ENCODE measurements at regions not wholly inside any gene's neighbourhood (a gene's known extent, or its start where the extent isn't known, plus 50 kb on each side); places are given as distances from the start of the nearest gene placed in this dataset.
A peak's percentile ranks its signal among the peaks of the same experiment; 100 is the strongest.

DNA sequence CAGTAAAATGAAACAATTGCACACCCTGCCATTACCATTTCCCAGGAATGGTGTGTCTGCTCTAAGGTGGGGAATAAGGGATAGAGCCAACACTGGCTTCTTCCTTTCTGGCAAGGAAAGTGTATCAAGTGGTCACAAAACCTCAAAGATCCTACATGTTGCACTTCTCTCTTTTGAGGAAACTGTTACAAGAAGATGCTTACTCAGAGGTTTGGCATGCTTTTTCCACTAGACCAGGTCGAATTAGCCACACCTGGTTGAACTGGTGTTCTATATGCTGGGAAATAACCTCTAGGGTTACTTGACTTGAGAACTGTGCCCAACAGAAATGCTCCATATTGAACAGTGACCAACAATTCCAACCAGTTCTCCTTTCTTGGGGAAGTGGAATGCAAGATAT lies 102.9 kb downstream of the LRRN1 start:
- intact Hi-C loops (cut with DNase I; ENCODE audit: low total_unique reads) = no loop called here
- H3K27me3 ChIP-seq = no peaks in the 10 kb centered on the region
- no peak overlapping the region for H3K4me3 ChIP-seq
- H3K27ac ChIP-seq = no peak overlapping the region
- DNase-seq = no peak
- 66 to 73% methylated on average over 1 of the region's 1 CpG for WGBS, 2 donors
- TF ChIP-seq, protein P1, sequence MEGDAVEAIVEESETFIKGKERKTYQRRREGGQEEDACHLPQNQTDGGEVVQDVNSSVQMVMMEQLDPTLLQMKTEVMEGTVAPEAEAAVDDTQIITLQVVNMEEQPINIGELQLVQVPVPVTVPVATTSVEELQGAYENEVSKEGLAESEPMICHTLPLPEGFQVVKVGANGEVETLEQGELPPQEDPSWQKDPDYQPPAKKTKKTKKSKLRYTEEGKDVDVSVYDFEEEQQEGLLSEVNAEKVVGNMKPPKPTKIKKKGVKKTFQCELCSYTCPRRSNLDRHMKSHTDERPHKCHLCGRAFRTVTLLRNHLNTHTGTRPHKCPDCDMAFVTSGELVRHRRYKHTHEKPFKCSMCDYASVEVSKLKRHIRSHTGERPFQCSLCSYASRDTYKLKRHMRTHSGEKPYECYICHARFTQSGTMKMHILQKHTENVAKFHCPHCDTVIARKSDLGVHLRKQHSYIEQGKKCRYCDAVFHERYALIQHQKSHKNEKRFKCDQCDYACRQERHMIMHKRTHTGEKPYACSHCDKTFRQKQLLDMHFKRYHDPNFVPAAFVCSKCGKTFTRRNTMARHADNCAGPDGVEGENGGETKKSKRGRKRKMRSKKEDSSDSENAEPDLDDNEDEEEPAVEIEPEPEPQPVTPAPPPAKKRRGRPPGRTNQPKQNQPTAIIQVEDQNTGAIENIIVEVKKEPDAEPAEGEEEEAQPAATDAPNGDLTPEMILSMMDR (IDR thresholded peaks at IDR 0.05) = no peak
- TF ChIP-seq POLR2A (IDR thresholded peaks at IDR 0.05) = no peak
- H3K4me1 ChIP-seq = peaks cover 8% of the 10 kb centered on the region
- H3K9me3 ChIP-seq = no peaks in the 10 kb centered on the region
- H3K36me3 ChIP-seq (ENCODE audit: low read depth, missing control alignments) = no peaks in the 10 kb centered on the region

GRCh38 chr3:3906171-3906570 lies 106.9 kb downstream of the LRRN1 start:
- Histone ChIP-seq H3K4me1 (peaks cover 8% of the 10 kb centered on the region), H3K4me3 (no peak overlapping the region), H3K9me3 (no peaks in the 10 kb centered on the region), H3K27me3 (no peaks in the 10 kb centered on the region), H3K27ac (peak overlapping the region; percentile 19 to 50), H3K36me3 (ENCODE audit: low read depth, missing control alignments) (no peaks in the 10 kb centered on the region)
- 45 to 76% methylated on average over 3 of the region's 3 CpGs for WGBS, 2 donors
- peak; percentile 76 for DNase-seq
- intact Hi-C loops (cut with DNase I; ENCODE audit: low total_unique reads) = no loop called here
- TF ChIP-seq, protein P1 (IDR thresholded peaks at IDR 0.05) = no peak
- TF ChIP-seq POLR2A (IDR thresholded peaks at IDR 0.05) = no peak

DNA sequence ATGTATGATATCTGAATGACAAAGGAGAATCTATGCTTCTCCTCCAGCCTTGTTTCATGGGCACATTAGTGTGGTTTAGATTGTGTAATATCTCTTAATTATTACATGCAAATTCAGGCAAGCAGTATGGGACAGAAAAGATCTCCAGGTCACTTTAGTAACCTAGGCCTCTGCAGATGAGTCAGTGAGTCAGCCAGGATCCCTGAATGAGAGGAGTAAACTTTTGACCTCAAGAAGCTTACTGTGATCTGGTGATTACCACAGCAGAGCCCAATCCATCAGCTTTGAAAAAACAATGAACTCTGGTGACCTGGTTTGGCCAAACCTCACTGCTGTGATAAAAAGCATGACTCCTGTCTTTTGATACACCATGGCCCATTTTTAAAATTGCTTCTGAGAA lies 107.8 kb downstream of the LRRN1 start:
- no peak for DNase-seq
- H3K9me3 ChIP-seq = no peaks in the 10 kb centered on the region
- no peaks in the 10 kb centered on the region for H3K36me3 ChIP-seq (ENCODE audit: low read depth, missing control alignments)
- no peak overlapping the region for H3K4me3 ChIP-seq
- no peak for TF ChIP-seq POLR2A (IDR thresholded peaks at IDR 0.05)
- TF ChIP-seq, protein P1 (IDR thresholded peaks at IDR 0.05) = no peak
- H3K27ac ChIP-seq = peak overlapping the region in 1 of 2 donors; percentile 18
- intact Hi-C loops (cut with DNase I; ENCODE audit: low total_unique reads) = no loop called here
- H3K4me1 ChIP-seq = peaks cover 8% of the 10 kb centered on the region
- no peaks in the 10 kb centered on the region for H3K27me3 ChIP-seq

GRCh38 chr3:3918763-3919162 lies 119.5 kb downstream of the LRRN1 start:
- TF ChIP-seq, protein P1 (IDR thresholded peaks at IDR 0.05) = no peak
- no peak for TF ChIP-seq POLR2A (IDR thresholded peaks at IDR 0.05)
- no peak overlapping the region for H3K4me3 ChIP-seq
- H3K27me3 ChIP-seq = no peaks in the 10 kb centered on the region
- WGBS, 2 donors = 85 to 97% methylated on average over 1 of the region's 1 CpG
- intact Hi-C loops (cut with DNase I; ENCODE audit: low total_unique reads) = no loop called here
- H3K9me3 ChIP-seq = no peaks in the 10 kb centered on the region
- no peak overlapping the region for H3K27ac ChIP-seq
- no peaks in the 10 kb centered on the region for H3K4me1 ChIP-seq
- no peak for DNase-seq
- H3K36me3 ChIP-seq (ENCODE audit: low read depth, missing control alignments) = no peaks in the 10 kb centered on the region

DNA sequence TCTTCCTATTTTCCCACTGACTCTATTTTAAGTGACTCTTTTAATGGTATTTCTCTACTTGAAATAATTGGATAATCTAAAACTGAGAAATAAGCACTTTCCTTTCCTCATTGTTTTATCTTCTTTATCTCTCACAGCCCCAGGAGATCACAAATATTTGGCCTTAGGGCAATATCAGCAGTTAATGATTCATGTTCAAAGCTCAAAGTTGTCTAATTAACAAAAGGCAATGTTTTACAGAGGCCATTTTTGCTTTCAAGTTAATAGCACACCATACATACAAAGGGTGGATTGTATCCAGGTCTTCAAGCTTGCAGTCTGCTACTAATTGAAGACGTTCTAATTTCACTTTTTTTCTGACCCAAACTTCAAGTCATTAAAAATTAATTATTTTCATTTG lies 120.1 kb downstream of the LRRN1 start:
- 23 to 58% methylated on average over 1 of the region's 1 CpG for WGBS, 2 donors
- H3K27me3 ChIP-seq = no peaks in the 10 kb centered on the region
- no peak for TF ChIP-seq POLR2A (IDR thresholded peaks at IDR 0.05)
- TF ChIP-seq, protein P1 (IDR thresholded peaks at IDR 0.05) = no peak
- no peak overlapping the region for H3K4me3 ChIP-seq
- H3K4me1 ChIP-seq = no peaks in the 10 kb centered on the region
- intact Hi-C loops (cut with DNase I; ENCODE audit: low total_unique reads) = no loop called here
- H3K9me3 ChIP-seq = no peaks in the 10 kb centered on the region
- H3K27ac ChIP-seq = no peak overlapping the region
- DNase-seq = no peak
- H3K36me3 ChIP-seq (ENCODE audit: low read depth, missing control alignments) = no peaks in the 10 kb centered on the region

Measured in testis (tissue), 2 donors.